Amniotic epithelial cell (primary cell): ENCODE measurements at regions not wholly inside any gene's neighbourhood (a gene's known extent, or its start where the extent isn't known, plus 50 kb on each side); places are given as distances from the start of the nearest gene placed in this dataset.
A peak's percentile ranks its signal among the peaks of the same experiment; 100 is the strongest.

Source experiments
- DNase-seq: peaks from one replicate; pipeline ENCODE4 v3.0.0-alpha.2; 2010; ENCODE audit warnings: low read depth

GRCh38 chr7:110142939-110143526, 947.9 kb upstream of the LRRN3 start:
- DNase-seq: peak; percentile 4

DNA sequence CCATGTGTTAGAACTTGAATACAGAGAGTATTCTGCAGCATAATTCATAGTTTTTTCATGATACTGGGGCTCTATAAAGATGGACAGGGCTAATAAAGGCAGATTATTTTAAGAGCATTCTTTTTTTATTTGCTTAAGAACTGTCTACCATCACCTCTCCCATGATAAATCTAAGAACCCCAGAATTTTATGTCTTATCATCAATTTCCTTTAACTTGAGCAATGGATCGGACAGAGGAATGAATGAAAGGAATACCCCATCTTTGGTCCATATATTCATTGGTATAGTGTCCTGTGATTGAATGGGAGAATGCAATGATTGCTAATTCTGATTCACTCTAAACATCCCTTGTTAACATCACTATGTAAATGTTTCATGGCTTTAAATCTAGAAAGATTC, 946.3 kb upstream of the LRRN3 start:
- DNase-seq: no peak

- no peak for DNase-seq
Measured at GRCh38 chr7:110148054-110148453, 942.9 kb upstream of the LRRN3 start.

GRCh38 chr7:110153222-110153621, 937.7 kb upstream of the LRRN3 start:
- DNase-seq: no peak

- no peak for DNase-seq
Measured at GRCh38 chr7:110156511-110156910, 934.4 kb upstream of the LRRN3 start.

GRCh38 chr7:110157631-110158362, 933.1 kb upstream of the LRRN3 start:
- DNase-seq: peak; percentile 43

DNA sequence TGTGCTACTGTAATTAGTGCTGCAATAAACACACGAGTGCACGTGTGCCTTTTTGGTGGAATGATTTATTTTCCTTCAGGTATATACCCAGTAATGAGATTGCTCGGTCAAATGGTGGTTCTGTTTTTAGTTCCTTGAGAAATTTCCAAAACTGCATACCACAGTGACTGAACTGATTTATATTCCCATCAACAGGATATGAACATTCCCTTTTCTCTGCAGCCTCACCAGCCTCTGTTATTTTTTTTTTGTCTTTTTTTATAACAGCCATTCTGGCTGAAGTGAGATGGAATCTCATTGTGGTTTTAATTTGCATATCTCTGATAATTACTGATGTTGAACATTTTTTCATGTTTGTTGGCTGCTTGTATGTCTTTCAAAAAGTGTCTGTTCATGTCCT, 922.9 kb upstream of the LRRN3 start:
- DNase-seq: no peak

GRCh38 chr7:110170841-110171240, 920.1 kb upstream of the LRRN3 start:
- peak; percentile 22 for DNase-seq

- DNase-seq: no peak
Measured at GRCh38 chr7:110177463-110177862, 913.5 kb upstream of the LRRN3 start.

DNA sequence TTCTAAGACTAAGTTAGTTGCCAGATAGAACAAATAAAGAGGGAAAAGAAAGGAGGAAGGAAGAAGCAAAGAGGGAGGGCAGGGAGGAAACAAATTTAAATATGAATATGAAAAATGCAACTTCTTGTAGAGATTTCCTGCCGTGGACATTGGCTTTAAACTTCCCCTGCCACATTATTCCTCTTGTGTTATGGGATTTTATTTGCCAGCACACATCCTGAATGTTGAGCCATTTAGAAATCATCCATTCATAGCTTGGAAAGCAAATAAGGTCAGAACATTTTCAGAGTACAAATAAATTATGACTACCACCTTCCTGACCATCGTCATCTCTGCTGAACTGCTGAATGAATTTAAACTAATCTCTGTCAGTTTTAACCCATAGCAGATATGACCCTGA, 911.9 kb upstream of the LRRN3 start:
- DNase-seq: peak; percentile 4

DNA sequence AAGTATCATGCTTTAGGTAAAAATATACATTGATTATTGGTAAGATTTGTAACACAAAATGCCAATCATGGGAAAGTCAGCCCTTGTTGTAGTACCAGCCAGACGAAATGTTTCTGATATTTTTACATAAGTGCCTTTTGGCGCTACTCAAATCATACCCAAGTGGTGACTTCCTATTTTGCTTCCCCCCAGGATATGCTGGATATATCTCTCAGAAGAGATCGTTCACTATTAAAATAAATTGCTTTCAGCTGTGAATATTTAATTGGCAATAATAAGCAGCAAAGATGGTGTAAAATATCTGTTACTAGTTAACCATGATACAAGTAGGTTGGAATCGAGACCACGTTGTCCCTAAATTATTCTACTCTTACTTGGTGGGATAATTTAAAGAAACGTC, 909.2 kb upstream of the LRRN3 start:
- no peak for DNase-seq

GRCh38 chr7:110186334-110186733, 904.6 kb upstream of the LRRN3 start:
- peak; percentile 4 for DNase-seq

DNA sequence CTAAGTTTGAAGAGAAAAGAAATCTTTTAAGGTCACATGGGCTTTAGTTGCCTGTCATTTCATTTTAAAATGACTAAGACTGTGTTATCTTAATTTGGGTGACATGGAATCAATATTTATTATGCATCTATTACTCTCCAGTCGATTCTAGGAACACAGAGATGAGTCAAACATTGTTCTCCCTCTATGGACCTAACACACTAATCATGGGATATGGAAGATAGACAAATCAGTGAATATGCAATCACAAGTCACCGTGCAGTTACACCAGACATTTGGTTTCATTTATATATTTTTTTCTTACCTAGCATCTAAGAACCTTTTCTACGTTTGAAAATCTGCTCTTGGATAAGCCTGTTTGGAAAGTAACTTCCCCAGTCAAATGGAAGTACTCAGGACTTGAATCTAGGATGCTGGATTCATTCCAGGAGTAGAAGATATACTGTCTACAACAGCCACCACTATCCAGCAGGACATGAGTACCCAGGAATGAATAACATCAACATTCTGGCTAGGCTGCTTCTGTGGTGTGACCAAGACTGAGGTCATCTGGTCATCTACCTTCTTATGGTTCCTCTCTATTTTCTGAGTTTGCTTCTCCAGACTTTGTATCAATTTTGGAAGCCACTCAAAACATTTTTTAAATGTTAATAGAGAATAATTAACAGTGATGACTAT, 902.9 kb upstream of the LRRN3 start:
- no peak for DNase-seq

DNA sequence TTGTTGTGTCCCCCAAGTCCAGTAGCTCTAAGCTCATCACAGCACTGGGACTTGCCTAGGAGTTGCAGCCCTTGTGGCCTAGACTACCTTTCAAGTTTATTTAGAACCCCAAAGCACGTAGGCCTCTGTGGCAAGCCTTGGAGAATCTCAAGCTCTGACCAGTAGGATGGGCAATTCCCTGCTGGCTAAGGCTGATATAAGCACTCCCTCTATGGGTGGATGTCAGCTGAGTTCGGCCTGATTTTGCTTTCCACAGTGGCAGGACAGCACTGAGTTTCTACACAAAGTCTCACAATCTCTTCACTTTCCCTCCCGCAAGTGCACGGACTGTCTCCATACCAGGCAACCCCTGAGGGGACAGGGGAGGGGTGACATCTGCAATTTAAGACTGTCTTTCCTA, 886.4 kb upstream of the LRRN3 start:
- peak; percentile 16 for DNase-seq

GRCh38 chr7:110205899-110206298, 885.0 kb upstream of the LRRN3 start:
- DNase-seq: no peak

DNA sequence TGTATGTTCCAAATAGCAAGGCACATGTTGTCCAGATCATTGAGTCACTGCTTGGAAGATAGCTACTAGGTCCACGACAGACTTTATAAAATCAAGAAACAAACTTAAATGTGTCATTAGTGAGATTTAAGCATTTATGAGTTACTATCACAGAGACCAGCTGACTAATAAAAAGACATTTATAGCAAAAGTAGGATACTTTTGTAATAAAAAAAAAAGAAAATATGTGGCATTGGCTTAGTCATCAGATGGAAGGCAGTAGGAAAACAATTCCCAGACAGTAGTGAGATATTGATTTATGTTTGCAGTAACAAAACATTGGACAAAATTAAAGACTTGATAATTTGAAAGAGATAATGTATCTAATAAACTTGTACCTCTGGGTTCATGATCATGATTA, 881.0 kb upstream of the LRRN3 start:
- no peak for DNase-seq

- DNase-seq: no peak
Measured at GRCh38 chr7:110210941-110211608, 879.9 kb upstream of the LRRN3 start.

DNA sequence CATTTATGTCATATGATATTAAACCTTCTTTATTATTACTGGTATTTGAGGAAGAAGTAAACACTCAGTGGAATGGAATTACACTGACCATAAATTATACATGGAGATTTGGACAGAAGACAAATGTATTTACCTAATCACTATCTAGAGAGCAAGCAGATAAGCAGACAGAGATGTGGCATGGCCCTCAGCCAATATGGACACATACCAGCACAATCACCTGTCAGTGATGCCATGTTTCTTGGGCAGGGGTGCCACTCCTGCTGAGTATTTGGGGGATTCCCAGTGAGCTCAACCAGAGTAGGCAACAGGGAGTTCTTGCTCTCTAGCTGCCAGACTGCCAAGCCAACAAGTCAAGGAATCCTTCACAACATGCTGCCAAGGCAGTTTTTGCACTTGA, 866.3 kb upstream of the LRRN3 start:
- DNase-seq: peak; percentile 50

GRCh38 chr7:110246118-110246517, 844.8 kb upstream of the LRRN3 start:
- DNase-seq: no peak

- no peak for DNase-seq
Measured at GRCh38 chr7:110253093-110253492, 837.8 kb upstream of the LRRN3 start.

DNA sequence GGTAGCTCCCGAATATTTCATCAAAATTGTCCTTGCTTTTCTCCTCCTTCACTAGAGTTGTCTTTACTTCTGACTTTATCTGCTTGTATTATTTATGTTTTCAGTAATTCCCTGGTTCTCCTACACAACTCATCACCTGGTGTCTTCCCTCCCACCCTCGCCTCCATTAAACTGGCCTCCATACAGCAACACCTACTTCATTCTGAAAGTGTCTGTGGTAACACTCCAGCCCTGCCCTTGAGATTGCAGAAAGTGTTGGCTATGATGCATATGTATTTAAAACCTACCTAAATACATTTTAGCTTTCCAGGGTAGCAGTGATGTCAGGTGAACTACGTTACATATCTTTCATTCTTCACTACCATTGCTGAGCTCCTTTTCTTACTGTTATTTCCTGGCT, 833.3 kb upstream of the LRRN3 start:
- DNase-seq: no peak

- no peak for DNase-seq
Measured at GRCh38 chr7:110262251-110262650, 828.7 kb upstream of the LRRN3 start.

DNA sequence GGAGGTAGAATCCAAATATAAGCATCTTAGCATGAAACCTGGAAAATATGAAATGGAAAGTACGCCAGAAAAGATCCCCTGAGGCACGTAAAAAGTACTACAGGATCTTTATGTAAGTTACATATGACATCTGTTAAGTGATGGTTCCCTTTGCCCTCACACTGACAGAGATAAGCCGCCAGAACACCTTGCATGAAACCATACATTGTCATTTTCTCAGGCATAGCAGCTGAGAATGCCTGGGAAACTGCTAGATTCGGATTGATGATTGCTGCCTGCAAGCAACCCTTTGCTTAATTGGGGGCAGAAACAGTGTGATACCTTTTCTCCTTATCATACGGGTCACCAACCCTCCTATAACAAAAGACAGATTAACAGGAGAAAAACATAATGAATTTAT, 826.6 kb upstream of the LRRN3 start:
- no peak for DNase-seq
